ENCODE measurements at regions not wholly inside any gene's neighbourhood (a gene's known extent, or its start where the extent isn't known, plus 50 kb on each side); places are given as distances from the start of the nearest gene placed in this dataset.
"Not testable (repeated sequence)": the region's sequence is repeated elsewhere in the genome, so short reads cannot be mapped to it uniquely, and the experiment has no call there.

- TF ChIP-seq CTCF, POLR2A (IDR thresholded peaks at IDR 0.05): not testable (repeated sequence)
Observed at GRCh38 chr6:134632982-134633940, 315.3 kb upstream of the SGK1 start.
